ENCODE measurements at regions not wholly inside any gene's neighbourhood (a gene's known extent, or its start where the extent isn't known, plus 50 kb on each side); places are given as distances from the start of the nearest gene placed in this dataset.
A peak's percentile ranks its signal among the peaks of the same experiment; 100 is the strongest.

DNA sequence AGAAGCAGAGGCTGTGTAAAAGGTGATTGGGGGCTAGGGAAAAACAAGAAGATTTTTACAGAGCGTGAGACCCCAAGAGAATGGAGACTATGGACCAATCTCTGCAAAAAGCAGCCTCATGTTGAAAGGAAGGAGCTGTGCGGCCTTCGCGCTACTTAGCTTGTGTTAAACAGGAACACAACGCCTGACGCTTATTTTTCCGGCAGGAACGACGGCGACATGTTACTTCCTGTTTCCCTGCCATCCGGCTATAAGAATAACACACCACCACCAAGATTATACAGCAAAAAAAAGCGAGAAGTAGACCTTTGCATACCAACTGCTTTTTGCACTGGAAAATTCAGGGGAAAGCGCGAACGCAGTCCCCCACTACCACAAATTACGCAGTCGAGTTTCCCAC lies 272.7 kb downstream of the FAM72C start:
- DNase-seq (ENCODE audit: low read depth, low spot score), result no peak
- H3K27me3 ChIP-seq (ENCODE audit: control insufficient read depth, insufficient read depth, low read length), result peaks cover 30% of the 10 kb centered on the region
- WGBS (ENCODE audit: insufficient coverage, insufficient read length), result no CpG with 5 or more reads among the region's 17 CpGs

DNA sequence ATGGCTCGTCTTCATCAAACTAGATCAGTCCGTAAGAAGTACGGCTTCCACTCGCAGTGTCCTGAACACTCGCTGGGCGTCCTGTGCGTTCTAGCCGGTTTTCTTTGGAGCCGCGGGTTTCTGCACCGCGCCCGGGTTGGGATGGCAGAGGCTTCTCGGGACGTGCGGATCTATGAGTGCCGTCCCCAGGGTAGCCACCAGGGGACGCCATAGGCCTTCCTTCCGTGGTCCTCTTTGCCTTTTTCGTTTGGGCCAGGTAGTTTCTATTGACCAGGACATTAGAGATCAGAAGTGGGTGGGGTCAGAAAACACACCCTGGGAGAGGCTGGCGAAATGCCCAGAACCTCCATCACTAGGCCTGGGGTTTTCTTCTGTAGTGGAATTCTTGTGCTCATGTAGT lies 273.8 kb downstream of the FAM72C start:
- Histone ChIP-seq H3K9me3 (ENCODE audit: control insufficient read depth, insufficient read depth, low read length) (no peaks in the 10 kb centered on the region), H3K36me3 (ENCODE audit: control insufficient read depth, insufficient read depth, low read length) (no peaks in the 10 kb centered on the region), H3K4me1 (ENCODE audit: control insufficient read depth, insufficient read depth, low read length) (peaks cover 2% of the 10 kb centered on the region; the same call in 1 of the 2 replicates), H3K4me3 (ENCODE audit: low read length) (no peak overlapping the region; the same call in 1 of the 2 replicates), H3K27me3 (ENCODE audit: control insufficient read depth, insufficient read depth, low read length) (peaks cover 31% of the 10 kb centered on the region), H3K27ac (ENCODE audit: low read length) (no peak overlapping the region)
- WGBS (ENCODE audit: insufficient coverage, insufficient read length), result no CpG with 5 or more reads among the region's 21 CpGs
- no peak for DNase-seq (ENCODE audit: low read depth, low spot score)

More for the DNA sequence above, 272.7 kb downstream of the FAM72C start:
- Histone ChIP-seq H3K9me3 (ENCODE audit: control insufficient read depth, insufficient read depth, low read length) (no peaks in the 10 kb centered on the region), H3K4me3 (ENCODE audit: low read length) (peak overlapping the region; percentile 17; the same call in 1 of the 2 replicates), H3K27ac (ENCODE audit: low read length) (no peak overlapping the region), H3K4me1 (ENCODE audit: control insufficient read depth, insufficient read depth, low read length) (peaks cover 2% of the 10 kb centered on the region; the same call in 1 of the 2 replicates), H3K36me3 (ENCODE audit: control insufficient read depth, insufficient read depth, low read length) (no peaks in the 10 kb centered on the region)

GRCh38 chr1:143694085-143694484 lies 277.7 kb downstream of the FAM72C start:
- WGBS (ENCODE audit: insufficient coverage, insufficient read length), result no CpG with 5 or more reads among the region's 3 CpGs
- no peaks in the 10 kb centered on the region for H3K36me3 ChIP-seq (ENCODE audit: control insufficient read depth, insufficient read depth, low read length)
- peaks cover 29% of the 10 kb centered on the region for H3K27me3 ChIP-seq (ENCODE audit: control insufficient read depth, insufficient read depth, low read length)

GRCh38 chr1:143691971-143692529 lies 279.7 kb downstream of the FAM72C start:
- Histone ChIP-seq H3K4me1 (ENCODE audit: control insufficient read depth, insufficient read depth, low read length) (no peaks in the 10 kb centered on the region), H3K4me3 (ENCODE audit: low read length) (no peak overlapping the region; the same call in 1 of the 2 replicates), H3K36me3 (ENCODE audit: control insufficient read depth, insufficient read depth, low read length) (no peaks in the 10 kb centered on the region), H3K27ac (ENCODE audit: low read length) (no peak overlapping the region), H3K27me3 (ENCODE audit: control insufficient read depth, insufficient read depth, low read length) (peaks cover 16% of the 10 kb centered on the region), H3K9me3 (ENCODE audit: control insufficient read depth, insufficient read depth, low read length) (no peaks in the 10 kb centered on the region)
- WGBS (ENCODE audit: insufficient coverage, insufficient read length), result no CpG with 5 or more reads among the region's 29 CpGs
- no peak for DNase-seq (ENCODE audit: low read depth, low spot score)

More at GRCh38 chr1:143694085-143694484, 277.7 kb downstream of the FAM72C start:
- no peak for DNase-seq (ENCODE audit: low read depth, low spot score)
- Histone ChIP-seq H3K9me3 (ENCODE audit: control insufficient read depth, insufficient read depth, low read length) (no peaks in the 10 kb centered on the region), H3K4me3 (ENCODE audit: low read length) (no peak overlapping the region), H3K4me1 (ENCODE audit: control insufficient read depth, insufficient read depth, low read length) (no peaks in the 10 kb centered on the region; the same call in 1 of the 2 replicates), H3K27ac (ENCODE audit: low read length) (no peak overlapping the region)

- Histone ChIP-seq H3K4me3 (ENCODE audit: low read length) (peak overlapping the region; percentile 16; the same call in 1 of the 2 replicates), H3K4me1 (ENCODE audit: control insufficient read depth, insufficient read depth, low read length) (no peaks in the 10 kb centered on the region), H3K27me3 (ENCODE audit: control insufficient read depth, insufficient read depth, low read length) (peaks cover 13% of the 10 kb centered on the region), H3K36me3 (ENCODE audit: control insufficient read depth, insufficient read depth, low read length) (no peaks in the 10 kb centered on the region), H3K27ac (ENCODE audit: low read length) (no peak overlapping the region), H3K9me3 (ENCODE audit: control insufficient read depth, insufficient read depth, low read length) (no peaks in the 10 kb centered on the region)
- WGBS (ENCODE audit: insufficient coverage, insufficient read length), result no CpG with 5 or more reads among the region's 27 CpGs
- no peak for DNase-seq (ENCODE audit: low read depth, low spot score)
Observed at GRCh38 chr1:143691400-143691891, 280.3 kb downstream of the FAM72C start.

DNA sequence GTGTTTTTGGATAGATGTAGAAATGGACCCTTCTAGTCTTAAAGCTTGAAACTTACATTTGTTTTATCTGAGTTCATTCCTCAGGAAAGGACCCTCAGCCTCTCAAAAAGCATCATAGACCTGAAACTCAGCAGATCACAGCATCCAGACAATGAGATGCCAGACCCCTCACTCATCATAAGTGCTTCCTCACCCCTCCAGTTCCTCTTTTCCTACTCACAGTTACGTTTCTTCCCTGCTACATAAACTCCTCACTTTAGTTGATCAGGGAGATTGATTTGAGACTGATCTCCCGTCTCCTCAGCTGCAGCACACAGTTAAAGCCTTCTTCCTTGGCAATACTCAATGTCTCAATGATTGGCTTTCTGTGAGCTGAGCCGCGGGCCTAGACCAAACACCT lies 282.0 kb downstream of the FAM72C start:
- Histone ChIP-seq H3K36me3 (ENCODE audit: control insufficient read depth, insufficient read depth, low read length) (no peaks in the 10 kb centered on the region), H3K27ac (ENCODE audit: low read length) (no peak overlapping the region), H3K4me3 (ENCODE audit: low read length) (no peak overlapping the region), H3K27me3 (ENCODE audit: control insufficient read depth, insufficient read depth, low read length) (peaks cover 13% of the 10 kb centered on the region), H3K9me3 (ENCODE audit: control insufficient read depth, insufficient read depth, low read length) (no peaks in the 10 kb centered on the region), H3K4me1 (ENCODE audit: control insufficient read depth, insufficient read depth, low read length) (no peaks in the 10 kb centered on the region)
- no peak for DNase-seq (ENCODE audit: low read depth, low spot score)
- no CpG with 5 or more reads among the region's 4 CpGs for WGBS (ENCODE audit: insufficient coverage, insufficient read length)

- Histone ChIP-seq H3K4me3 (ENCODE audit: low read length) (no peak overlapping the region), H3K27ac (ENCODE audit: low read length) (no peak overlapping the region), H3K4me1 (ENCODE audit: control insufficient read depth, insufficient read depth, low read length) (no peaks in the 10 kb centered on the region), H3K36me3 (ENCODE audit: control insufficient read depth, insufficient read depth, low read length) (no peaks in the 10 kb centered on the region), H3K9me3 (ENCODE audit: control insufficient read depth, insufficient read depth, low read length) (no peaks in the 10 kb centered on the region), H3K27me3 (ENCODE audit: control insufficient read depth, insufficient read depth, low read length) (peaks cover 48% of the 10 kb centered on the region)
- WGBS (ENCODE audit: insufficient coverage, insufficient read length), result no CpG with 5 or more reads among the region's 14 CpGs
- no peak for DNase-seq (ENCODE audit: low read depth, low spot score)
Observed at GRCh38 chr1:143680304-143680703, 291.5 kb downstream of the FAM72C start.

DNA sequence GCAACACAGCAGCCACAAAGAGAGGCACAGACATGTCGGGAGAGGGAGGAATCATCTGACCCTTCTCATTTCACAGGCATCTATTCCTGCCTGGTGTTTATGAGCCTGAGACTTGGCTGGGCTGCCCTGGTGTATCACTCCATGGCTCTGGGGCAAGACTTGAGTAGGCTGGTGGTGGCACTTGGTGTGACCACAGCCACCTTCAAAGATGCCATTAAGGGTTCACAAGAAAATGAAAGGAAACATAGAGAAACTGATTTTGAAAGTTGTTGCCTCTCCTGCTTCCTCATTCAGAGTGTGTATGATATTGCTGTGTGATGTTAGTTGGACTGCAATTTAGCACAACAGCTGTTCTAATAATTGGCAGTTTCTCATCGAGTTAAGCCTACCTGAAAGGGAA lies 298.8 kb downstream of the FAM72C start:
- H3K27me3 ChIP-seq (ENCODE audit: control insufficient read depth, insufficient read depth, low read length), result peaks cover 51% of the 10 kb centered on the region
- no peak overlapping the region for H3K4me3 ChIP-seq (ENCODE audit: low read length)

DNA sequence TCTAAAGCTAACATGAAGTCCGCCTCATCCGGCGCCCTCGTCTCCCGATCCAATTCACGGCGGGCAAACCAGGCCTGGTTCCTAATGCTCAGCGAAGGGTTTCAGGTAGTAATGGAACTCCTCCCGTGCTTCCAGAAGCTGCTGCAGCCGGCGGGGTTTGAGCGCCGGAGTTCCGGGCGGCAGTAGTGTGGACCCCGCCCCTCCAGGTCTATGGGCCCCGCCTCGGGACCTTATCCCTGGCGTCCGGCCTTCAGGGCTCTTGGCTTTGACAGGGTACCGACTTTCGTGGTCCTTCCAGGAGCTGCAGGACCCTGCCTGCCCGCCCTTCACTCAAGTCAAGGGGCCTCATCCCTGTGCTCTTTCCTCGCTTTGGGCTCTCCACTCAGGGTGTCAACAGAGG lies 304.1 kb downstream of the FAM72C start:
- no peak for DNase-seq (ENCODE audit: low read depth, low spot score)
- no CpG with 5 or more reads among the region's 24 CpGs for WGBS (ENCODE audit: insufficient coverage, insufficient read length)
- Histone ChIP-seq H3K4me3 (ENCODE audit: low read length) (no peak overlapping the region), H3K27ac (ENCODE audit: low read length) (no peak overlapping the region), H3K27me3 (ENCODE audit: control insufficient read depth, insufficient read depth, low read length) (peaks cover 58% of the 10 kb centered on the region), H3K4me1 (ENCODE audit: control insufficient read depth, insufficient read depth, low read length) (no peaks in the 10 kb centered on the region), H3K36me3 (ENCODE audit: control insufficient read depth, insufficient read depth, low read length) (no peaks in the 10 kb centered on the region), H3K9me3 (ENCODE audit: control insufficient read depth, insufficient read depth, low read length) (no peaks in the 10 kb centered on the region; the same call in 1 of the 2 replicates)

More for the DNA sequence above, 298.8 kb downstream of the FAM72C start:
- Histone ChIP-seq H3K27ac (ENCODE audit: low read length) (no peak overlapping the region), H3K9me3 (ENCODE audit: control insufficient read depth, insufficient read depth, low read length) (no peaks in the 10 kb centered on the region), H3K36me3 (ENCODE audit: control insufficient read depth, insufficient read depth, low read length) (no peaks in the 10 kb centered on the region), H3K4me1 (ENCODE audit: control insufficient read depth, insufficient read depth, low read length) (no peaks in the 10 kb centered on the region)
- no peak for DNase-seq (ENCODE audit: low read depth, low spot score)
- no CpG with 5 or more reads among the region's 2 CpGs for WGBS (ENCODE audit: insufficient coverage, insufficient read length)

DNA sequence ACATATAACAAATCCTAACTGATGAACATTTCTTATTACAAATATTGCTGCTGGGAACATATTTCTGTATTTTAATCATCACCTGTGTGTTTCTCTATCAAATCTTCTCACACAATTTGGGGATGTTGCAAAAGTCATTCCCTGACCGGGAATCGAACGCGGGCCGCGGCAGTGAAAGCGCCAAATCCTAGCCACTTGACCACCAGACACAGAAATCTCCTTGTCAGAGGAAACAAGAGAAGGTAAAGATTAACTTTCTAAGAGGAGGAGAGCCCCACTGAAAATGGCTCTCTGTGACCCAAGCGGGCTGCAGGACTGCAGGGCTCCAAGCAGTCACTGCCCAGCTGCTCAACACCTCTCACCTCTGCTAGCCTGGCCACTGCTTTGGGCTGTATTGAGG lies 304.9 kb downstream of the FAM72C start:
- WGBS (ENCODE audit: insufficient coverage, insufficient read length), result no CpG with 5 or more reads among the region's 8 CpGs
- peaks cover 55% of the 10 kb centered on the region for H3K27me3 ChIP-seq (ENCODE audit: control insufficient read depth, insufficient read depth, low read length)
- H3K4me3 ChIP-seq (ENCODE audit: low read length), result no peak overlapping the region
- DNase-seq (ENCODE audit: low read depth, low spot score), result no peak
- no peak overlapping the region for H3K27ac ChIP-seq (ENCODE audit: low read length)
- no peaks in the 10 kb centered on the region for H3K36me3 ChIP-seq (ENCODE audit: control insufficient read depth, insufficient read depth, low read length)
- no peaks in the 10 kb centered on the region; the same call in 1 of the 2 replicates for H3K9me3 ChIP-seq (ENCODE audit: control insufficient read depth, insufficient read depth, low read length)
- H3K4me1 ChIP-seq (ENCODE audit: control insufficient read depth, insufficient read depth, low read length), result no peaks in the 10 kb centered on the region

- peaks cover 65% of the 10 kb centered on the region for H3K27me3 ChIP-seq (ENCODE audit: control insufficient read depth, insufficient read depth, low read length)
- H3K27ac ChIP-seq (ENCODE audit: low read length), result no peak overlapping the region
- H3K4me1 ChIP-seq (ENCODE audit: control insufficient read depth, insufficient read depth, low read length), result no peaks in the 10 kb centered on the region
- no peaks in the 10 kb centered on the region for H3K36me3 ChIP-seq (ENCODE audit: control insufficient read depth, insufficient read depth, low read length)
- no peak for DNase-seq (ENCODE audit: low read depth, low spot score)
- H3K4me3 ChIP-seq (ENCODE audit: low read length), result no peak overlapping the region
- no CpG with 5 or more reads among the region's 9 CpGs for WGBS (ENCODE audit: insufficient coverage, insufficient read length)
- H3K9me3 ChIP-seq (ENCODE audit: control insufficient read depth, insufficient read depth, low read length), result no peaks in the 10 kb centered on the region; the same call in 1 of the 2 replicates
Observed at GRCh38 chr1:143665606-143666005, 306.2 kb downstream of the FAM72C start.

All from iPS DF 6.9 (cell line).